ENCODE measurements at regions not wholly inside any gene's neighbourhood (a gene's known extent, or its start where the extent isn't known, plus 50 kb on each side); places are given as distances from the start of the nearest gene placed in this dataset.

GRCh38 chr6:43911354-43912115 is 141.5 kb downstream of the VEGFA start:
- no peak for TF ChIP-seq CTCF (IDR thresholded peaks at IDR 0.05)
- TF ChIP-seq POLR2A (IDR thresholded peaks at IDR 0.05): no peak
